ENCODE measurements at regions not wholly inside any gene's neighbourhood (a gene's known extent, or its start where the extent isn't known, plus 50 kb on each side); places are given as distances from the start of the nearest gene placed in this dataset.

DNA sequence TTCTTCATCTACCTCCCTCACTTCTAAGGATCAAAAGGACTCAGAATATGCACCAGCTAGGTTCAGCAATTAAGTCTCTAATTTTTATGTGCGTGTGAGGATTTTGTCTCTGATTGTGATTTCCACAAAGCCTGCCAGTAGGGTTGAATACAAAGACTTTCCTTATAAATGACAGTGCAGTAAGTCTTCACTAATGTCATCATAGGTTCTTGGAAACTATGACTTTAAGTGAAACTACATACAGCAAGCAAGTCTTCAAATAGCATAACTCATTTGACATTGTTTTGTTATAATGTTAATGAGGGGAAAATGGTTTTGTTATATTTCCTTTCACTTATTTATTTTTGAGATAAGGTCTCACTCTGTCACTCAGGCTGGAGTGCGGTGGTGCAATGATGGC lies 526.3 kb upstream of the DCC start:
- no peaks in the 10 kb centered on the region for H3K27me3 Mint-ChIP-seq
- no peaks in the 10 kb centered on the region for H3K4me1 ChIP-seq (ENCODE audit: insufficient read depth, low read length)
- TF ChIP-seq, protein P1, sequence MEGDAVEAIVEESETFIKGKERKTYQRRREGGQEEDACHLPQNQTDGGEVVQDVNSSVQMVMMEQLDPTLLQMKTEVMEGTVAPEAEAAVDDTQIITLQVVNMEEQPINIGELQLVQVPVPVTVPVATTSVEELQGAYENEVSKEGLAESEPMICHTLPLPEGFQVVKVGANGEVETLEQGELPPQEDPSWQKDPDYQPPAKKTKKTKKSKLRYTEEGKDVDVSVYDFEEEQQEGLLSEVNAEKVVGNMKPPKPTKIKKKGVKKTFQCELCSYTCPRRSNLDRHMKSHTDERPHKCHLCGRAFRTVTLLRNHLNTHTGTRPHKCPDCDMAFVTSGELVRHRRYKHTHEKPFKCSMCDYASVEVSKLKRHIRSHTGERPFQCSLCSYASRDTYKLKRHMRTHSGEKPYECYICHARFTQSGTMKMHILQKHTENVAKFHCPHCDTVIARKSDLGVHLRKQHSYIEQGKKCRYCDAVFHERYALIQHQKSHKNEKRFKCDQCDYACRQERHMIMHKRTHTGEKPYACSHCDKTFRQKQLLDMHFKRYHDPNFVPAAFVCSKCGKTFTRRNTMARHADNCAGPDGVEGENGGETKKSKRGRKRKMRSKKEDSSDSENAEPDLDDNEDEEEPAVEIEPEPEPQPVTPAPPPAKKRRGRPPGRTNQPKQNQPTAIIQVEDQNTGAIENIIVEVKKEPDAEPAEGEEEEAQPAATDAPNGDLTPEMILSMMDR (IDR thresholded peaks at IDR 0.05) = no peak
- POLR2A ChIA-PET = no interaction called here
- ATAC-seq (ENCODE audit: poor library complexity) (no peak), DNase-seq (no peak)
- H3K4me1 Mint-ChIP-seq (ENCODE audit: low read depth) = no peaks in the 10 kb centered on the region
- no peaks in the 10 kb centered on the region for H3K36me3 Mint-ChIP-seq (ENCODE audit: low read depth)
- no peak overlapping the region for H3K4me3 ChIP-seq (ENCODE audit: low read length)
- no peaks in the 10 kb centered on the region for H3K9me3 Mint-ChIP-seq
- no peaks in the 10 kb centered on the region for H3K36me3 ChIP-seq (ENCODE audit: insufficient read depth, low read length)
- no peak overlapping the region for H3K4me3 Mint-ChIP-seq
- CTCF ChIA-PET = interaction anchor here (1.5 kb wide), 1 partner anchor 9 kb away, joined by 6 read pairs; no protein-coding TSS in a partner anchor
- H3K9me3 ChIP-seq (ENCODE audit: control insufficient read depth in 1 of 2, insufficient read depth in 1 of 2, low read length in 2 of 2) = no peaks in the 10 kb centered on the region
- no peaks in the 10 kb centered on the region for H3K27me3 ChIP-seq (ENCODE audit: control insufficient read depth in 1 of 2, insufficient read depth in 2 of 2, low read length in 2 of 2)
- intact Hi-C loops (cut with DNase I, micrococcal nuclease) = no loop called here
- H3K27ac Mint-ChIP-seq = no peak overlapping the region
- no peak overlapping the region for H3K27ac ChIP-seq (ENCODE audit: low read depth in 1 of 2, low read length in 2 of 2)

DNA sequence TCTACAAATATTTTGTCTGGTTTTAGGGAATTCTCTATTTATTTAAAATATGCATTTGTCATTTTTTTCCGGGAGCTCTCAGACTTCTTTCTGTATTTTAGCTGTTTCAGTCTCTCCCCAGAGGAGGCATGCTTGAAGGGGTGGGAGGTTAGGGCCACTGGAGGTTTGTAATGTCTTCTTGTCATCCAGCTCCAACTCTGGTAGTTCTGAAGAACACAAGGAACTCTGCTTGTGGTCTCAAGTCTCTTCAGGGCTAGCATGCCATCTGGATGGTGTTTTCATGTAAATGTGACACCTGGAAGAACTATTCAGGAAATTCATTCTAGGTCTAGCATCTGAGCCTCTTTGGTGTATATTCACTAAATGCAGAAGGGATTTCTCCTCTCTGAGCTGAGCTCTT lies 518.4 kb upstream of the DCC start:
- H3K27ac ChIP-seq (ENCODE audit: low read depth in 1 of 2, low read length in 2 of 2) = no peak overlapping the region
- TF ChIP-seq, protein P1 (IDR thresholded peaks at IDR 0.05) = no peak
- DNase-seq (no peak), ATAC-seq (ENCODE audit: poor library complexity) (no peak)
- peaks cover 7% of the 10 kb centered on the region for H3K27me3 Mint-ChIP-seq
- no peaks in the 10 kb centered on the region for H3K4me1 ChIP-seq (ENCODE audit: insufficient read depth, low read length)
- no peaks in the 10 kb centered on the region for H3K9me3 ChIP-seq (ENCODE audit: control insufficient read depth in 1 of 2, insufficient read depth in 1 of 2, low read length in 2 of 2)
- H3K4me3 Mint-ChIP-seq = no peak overlapping the region
- POLR2A ChIA-PET = no interaction called here
- peaks cover 2% of the 10 kb centered on the region for H3K9me3 Mint-ChIP-seq
- CTCF ChIA-PET = no interaction called here
- no peaks in the 10 kb centered on the region for H3K36me3 Mint-ChIP-seq (ENCODE audit: low read depth)
- H3K27ac Mint-ChIP-seq = no peak overlapping the region
- H3K4me1 Mint-ChIP-seq (ENCODE audit: low read depth) = no peaks in the 10 kb centered on the region
- no peak overlapping the region for H3K4me3 ChIP-seq (ENCODE audit: low read length)
- intact Hi-C loops (cut with DNase I, micrococcal nuclease) = loop anchor here in 1 of 2 experiments (10.0 kb wide), 1 partner anchor 57 kb away; no protein-coding TSS in a partner anchor
- H3K27me3 ChIP-seq (ENCODE audit: control insufficient read depth in 1 of 2, insufficient read depth in 2 of 2, low read length in 2 of 2) = no peaks in the 10 kb centered on the region
- no peaks in the 10 kb centered on the region for H3K36me3 ChIP-seq (ENCODE audit: insufficient read depth, low read length)

DNA sequence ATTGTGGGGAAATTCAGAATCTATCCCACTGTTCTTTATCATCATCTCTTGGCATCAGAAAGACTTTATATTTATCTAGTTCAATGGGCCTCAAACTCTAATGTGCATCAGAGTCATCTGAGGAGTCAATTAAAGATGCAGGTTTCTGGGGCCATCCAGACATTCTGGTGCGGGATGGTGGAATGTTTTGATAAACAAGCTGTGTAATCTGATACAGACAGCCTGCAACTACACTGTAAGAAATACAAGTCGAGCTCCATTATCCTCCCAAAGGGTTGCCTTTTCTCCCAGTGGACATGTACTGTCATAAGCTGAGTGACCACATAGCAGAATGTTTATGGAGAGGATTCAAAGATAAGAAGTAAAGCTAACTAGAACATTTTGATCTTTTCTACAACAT lies 515.3 kb upstream of the DCC start:
- Histone ChIP-seq H3K27ac (ENCODE audit: low read depth in 1 of 2, low read length in 2 of 2) (no peak overlapping the region), H3K9me3 (ENCODE audit: control insufficient read depth in 1 of 2, insufficient read depth in 1 of 2, low read length in 2 of 2) (no peaks in the 10 kb centered on the region), H3K27me3 (ENCODE audit: control insufficient read depth in 1 of 2, insufficient read depth in 2 of 2, low read length in 2 of 2) (no peaks in the 10 kb centered on the region), H3K4me1 (ENCODE audit: insufficient read depth, low read length) (no peaks in the 10 kb centered on the region), H3K4me3 (ENCODE audit: low read length) (no peak overlapping the region), H3K36me3 (ENCODE audit: insufficient read depth, low read length) (no peaks in the 10 kb centered on the region)
- ATAC-seq (ENCODE audit: poor library complexity) = no peak
- Mint-ChIP-seq H3K4me3 (no peak overlapping the region), H3K9me3 (peaks cover 2% of the 10 kb centered on the region), H3K27me3 (peaks cover 7% of the 10 kb centered on the region), H3K36me3 (ENCODE audit: low read depth) (no peaks in the 10 kb centered on the region), H3K4me1 (ENCODE audit: low read depth) (no peaks in the 10 kb centered on the region), H3K27ac (no peak overlapping the region)
- no peak for DNase-seq
- ChIA-PET POLR2A (no interaction called here), CTCF (no interaction called here)
- TF ChIP-seq, protein P1 (IDR thresholded peaks at IDR 0.05) = no peak
- intact Hi-C loops (cut with DNase I, micrococcal nuclease) = loop anchor here in 1 of 2 experiments (10.0 kb wide), 1 partner anchor 60 kb away; no protein-coding TSS in a partner anchor

Data from CD4-positive, alpha-beta T cell (primary cell).